ENCODE measurements at regions not wholly inside any gene's neighbourhood (a gene's known extent, or its start where the extent isn't known, plus 50 kb on each side); places are given as distances from the start of the nearest gene placed in this dataset.

DNA sequence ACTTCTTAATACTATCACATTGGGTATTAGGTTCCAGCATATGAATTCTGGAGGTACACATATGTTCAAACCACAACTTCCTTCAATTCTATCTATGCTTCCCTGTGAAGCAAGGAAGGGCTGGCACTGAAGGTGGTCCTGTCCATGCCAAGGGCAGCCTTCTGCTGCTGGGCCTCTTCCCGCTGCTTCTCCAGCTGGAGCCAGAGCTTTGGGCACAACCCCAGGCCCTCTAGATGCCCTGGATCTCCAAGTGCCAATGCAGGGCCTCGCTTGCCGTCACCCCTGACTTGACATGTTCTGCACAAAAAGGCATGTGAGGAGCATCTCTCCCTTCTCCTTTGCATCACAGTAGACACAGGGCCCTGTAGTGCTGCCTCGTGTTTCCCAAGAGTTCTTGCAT is 62.6 kb downstream of the STYXL2 start:
- no peak overlapping the region for H3K4me3 ChIP-seq (ENCODE audit: low read depth, low read length)
- no peak for DNase-seq (ENCODE audit: low read depth)
- TF ChIP-seq, protein P1, sequence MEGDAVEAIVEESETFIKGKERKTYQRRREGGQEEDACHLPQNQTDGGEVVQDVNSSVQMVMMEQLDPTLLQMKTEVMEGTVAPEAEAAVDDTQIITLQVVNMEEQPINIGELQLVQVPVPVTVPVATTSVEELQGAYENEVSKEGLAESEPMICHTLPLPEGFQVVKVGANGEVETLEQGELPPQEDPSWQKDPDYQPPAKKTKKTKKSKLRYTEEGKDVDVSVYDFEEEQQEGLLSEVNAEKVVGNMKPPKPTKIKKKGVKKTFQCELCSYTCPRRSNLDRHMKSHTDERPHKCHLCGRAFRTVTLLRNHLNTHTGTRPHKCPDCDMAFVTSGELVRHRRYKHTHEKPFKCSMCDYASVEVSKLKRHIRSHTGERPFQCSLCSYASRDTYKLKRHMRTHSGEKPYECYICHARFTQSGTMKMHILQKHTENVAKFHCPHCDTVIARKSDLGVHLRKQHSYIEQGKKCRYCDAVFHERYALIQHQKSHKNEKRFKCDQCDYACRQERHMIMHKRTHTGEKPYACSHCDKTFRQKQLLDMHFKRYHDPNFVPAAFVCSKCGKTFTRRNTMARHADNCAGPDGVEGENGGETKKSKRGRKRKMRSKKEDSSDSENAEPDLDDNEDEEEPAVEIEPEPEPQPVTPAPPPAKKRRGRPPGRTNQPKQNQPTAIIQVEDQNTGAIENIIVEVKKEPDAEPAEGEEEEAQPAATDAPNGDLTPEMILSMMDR (IDR thresholded peaks at IDR 0.05; ENCODE audit: control insufficient read depth, extremely low read depth, insufficient read depth) = no peak

DNA sequence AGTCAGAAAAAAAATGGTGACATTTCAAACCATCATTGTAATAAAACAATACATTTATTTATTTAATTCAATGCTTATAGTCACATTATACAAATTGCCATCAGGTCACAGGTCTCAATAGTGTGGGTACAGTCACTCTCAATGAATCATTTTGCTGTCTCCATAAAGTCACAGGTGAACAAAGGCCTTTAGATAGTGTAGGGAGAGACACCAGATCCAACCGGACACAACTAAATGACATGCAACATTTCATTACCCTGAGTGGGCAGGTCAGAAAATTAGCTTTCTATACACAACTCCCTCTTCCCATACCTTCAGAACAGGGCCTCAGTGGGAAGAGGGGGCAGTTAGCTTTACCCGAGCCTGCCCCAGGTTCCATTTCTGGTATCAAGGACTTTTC is 63.2 kb downstream of the STYXL2 start:
- TF ChIP-seq, protein P1 (IDR thresholded peaks at IDR 0.05; ENCODE audit: control insufficient read depth, extremely low read depth, insufficient read depth) = no peak
- no peak overlapping the region for H3K4me3 ChIP-seq (ENCODE audit: low read depth, low read length)
- DNase-seq (ENCODE audit: low read depth) = no peak

DNA sequence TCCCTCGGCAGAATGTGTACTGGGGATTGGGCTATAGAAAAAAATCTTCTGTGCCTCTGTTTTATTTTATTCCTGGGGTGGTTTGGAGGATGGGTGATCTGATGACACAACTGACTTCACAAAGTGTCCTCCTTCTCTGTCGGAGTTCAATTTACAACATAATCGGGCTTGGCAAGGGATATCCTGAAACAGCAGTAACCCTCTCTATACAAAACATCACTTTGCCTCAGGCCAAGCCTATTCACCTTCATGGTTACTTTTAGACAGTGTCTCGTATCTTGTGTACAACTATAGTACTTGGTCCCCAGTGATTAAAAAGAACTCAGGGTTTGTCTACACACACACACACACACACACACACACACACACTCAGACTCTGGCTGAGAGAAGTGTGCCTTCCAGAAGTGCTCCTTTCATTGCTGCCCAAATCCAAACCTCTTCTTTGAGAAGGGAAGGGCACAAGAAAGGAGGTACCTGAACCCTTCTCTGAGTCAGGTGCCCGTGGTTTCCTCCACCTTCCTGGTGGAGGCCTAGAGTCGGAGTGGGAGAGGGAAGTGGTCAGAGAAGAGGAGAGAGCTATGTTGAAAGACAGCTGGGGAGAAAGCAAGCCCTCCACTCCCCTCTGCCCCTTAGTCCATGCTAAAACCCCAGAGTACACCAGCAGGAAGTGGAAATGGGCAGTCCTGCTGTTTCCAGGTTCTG is 62.4 kb upstream of the POU2F1 start:
- H3K4me3 ChIP-seq (ENCODE audit: low read depth, low read length) = no peak overlapping the region
- TF ChIP-seq, protein P1 (IDR thresholded peaks at IDR 0.05; ENCODE audit: control insufficient read depth, extremely low read depth, insufficient read depth) = no peak
- no peak for DNase-seq (ENCODE audit: low read depth)

DNA sequence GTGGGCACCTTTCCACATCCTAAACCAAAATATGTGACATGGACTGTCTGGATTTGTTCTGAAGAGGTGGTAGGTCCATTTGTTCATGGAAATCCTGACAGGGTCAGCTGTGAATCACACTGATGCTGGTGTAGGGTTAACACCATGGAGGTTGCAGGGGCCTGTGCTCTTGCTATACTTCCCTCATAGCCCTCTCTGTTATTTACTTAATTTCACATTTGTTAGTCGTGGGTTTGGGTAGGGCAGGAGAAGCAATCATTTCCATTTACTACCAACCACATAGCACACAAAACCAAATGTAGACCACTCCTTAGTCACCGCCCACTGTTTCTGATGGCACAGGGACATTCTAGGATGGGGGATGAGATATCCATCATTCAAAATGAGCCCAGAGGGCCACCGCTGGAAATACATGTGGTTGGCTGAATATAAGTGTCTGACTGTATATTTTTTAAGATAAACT is 61.8 kb upstream of the POU2F1 start:
- no peak for DNase-seq (ENCODE audit: low read depth)
- no peak overlapping the region for H3K4me3 ChIP-seq (ENCODE audit: low read depth, low read length)
- TF ChIP-seq, protein P1 (IDR thresholded peaks at IDR 0.05; ENCODE audit: control insufficient read depth, extremely low read depth, insufficient read depth) = no peak

DNA sequence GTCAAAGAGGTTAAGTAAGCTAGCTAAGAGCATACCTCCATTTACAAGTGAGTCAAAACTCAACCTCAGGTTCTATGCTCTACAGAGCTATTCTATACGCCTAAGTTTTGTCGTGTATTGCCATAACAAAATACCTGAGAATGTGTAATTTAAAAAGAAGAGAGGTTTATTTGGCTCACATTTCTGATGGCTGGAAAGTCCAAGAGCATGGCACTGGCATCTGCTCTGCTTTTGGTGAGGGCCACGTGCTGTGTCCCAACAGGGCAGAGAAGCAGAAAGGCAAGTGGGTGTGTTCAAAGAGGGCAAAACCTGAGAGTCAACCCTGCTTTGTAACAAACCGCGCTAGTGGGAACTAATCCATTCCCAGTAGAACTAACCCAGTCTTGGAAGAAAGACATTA is 60.9 kb upstream of the POU2F1 start:
- DNase-seq (ENCODE audit: low read depth) = no peak
- TF ChIP-seq, protein P1 (IDR thresholded peaks at IDR 0.05; ENCODE audit: control insufficient read depth, extremely low read depth, insufficient read depth) = no peak
- H3K4me3 ChIP-seq (ENCODE audit: low read depth, low read length) = no peak overlapping the region

GRCh38 chr1:167161242-167161641 is 59.4 kb upstream of the POU2F1 start:
- DNase-seq (ENCODE audit: low read depth) = no peak
- TF ChIP-seq, protein P1 (IDR thresholded peaks at IDR 0.05; ENCODE audit: control insufficient read depth, extremely low read depth, insufficient read depth) = no peak
- H3K4me3 ChIP-seq (ENCODE audit: low read depth, low read length) = no peak overlapping the region

DNA sequence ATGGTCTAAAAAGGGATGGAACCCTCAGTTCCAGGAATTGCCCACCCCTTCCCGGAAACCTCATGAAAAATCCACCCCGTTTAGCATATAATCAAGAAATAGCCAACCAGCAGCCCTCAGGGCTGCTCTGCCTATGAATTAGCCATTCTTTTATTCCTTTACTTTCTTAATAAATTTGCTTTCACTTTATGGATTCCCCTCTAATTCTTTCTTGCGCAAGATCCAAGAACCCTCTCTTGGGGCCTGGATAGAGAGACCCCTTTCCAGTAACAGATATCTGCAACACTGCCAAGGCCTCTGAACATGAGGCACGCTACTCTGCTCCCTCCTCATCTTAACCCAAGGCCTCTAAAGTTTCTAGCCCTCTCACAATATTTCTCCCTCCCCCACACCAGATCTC is 58.9 kb upstream of the POU2F1 start:
- DNase-seq (ENCODE audit: low read depth) = no peak
- TF ChIP-seq, protein P1 (IDR thresholded peaks at IDR 0.05; ENCODE audit: control insufficient read depth, extremely low read depth, insufficient read depth) = no peak

More for the DNA sequence above, 58.9 kb upstream of the POU2F1 start:
- no peak overlapping the region for H3K4me3 ChIP-seq (ENCODE audit: low read depth, low read length)

Data from LNCaP clone FGC (cell line).